ENCODE measurements at regions not wholly inside any gene's neighbourhood (a gene's known extent, or its start where the extent isn't known, plus 50 kb on each side); places are given as distances from the start of the nearest gene placed in this dataset.

DNA sequence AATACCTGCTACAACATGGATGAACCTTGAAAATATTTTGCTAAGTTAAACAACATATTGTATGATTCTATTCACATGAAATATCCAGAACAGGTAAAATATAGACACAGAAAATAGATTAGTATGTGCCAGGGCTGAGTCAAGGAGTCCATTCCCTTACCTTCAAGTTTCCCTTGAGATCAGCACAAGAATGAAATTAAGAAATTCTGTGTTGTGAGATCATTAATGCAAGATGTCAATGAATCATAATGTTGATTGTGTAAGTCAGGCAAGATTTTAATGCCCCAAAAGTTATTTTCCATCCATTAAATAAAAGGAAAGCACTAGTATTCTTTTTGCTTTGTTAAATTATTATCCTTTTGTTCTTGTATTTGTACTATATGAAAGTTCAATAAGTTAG lies 139.4 kb downstream of the MRPL39 start:
- TF ChIP-seq, protein P1, sequence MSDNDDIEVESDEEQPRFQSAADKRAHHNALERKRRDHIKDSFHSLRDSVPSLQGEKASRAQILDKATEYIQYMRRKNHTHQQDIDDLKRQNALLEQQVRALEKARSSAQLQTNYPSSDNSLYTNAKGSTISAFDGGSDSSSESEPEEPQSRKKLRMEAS (IDR thresholded peaks at IDR 0.05), result no peak
- TF ChIP-seq TAF1 (conservative IDR thresholded peaks at IDR 0.05) (no peak), EGR1 (IDR thresholded peaks at IDR 0.05; ENCODE audit: low read depth in 2 of 2) (no peak), SP1 (IDR thresholded peaks at IDR 0.05) (no peak), GABPA (IDR thresholded peaks at IDR 0.05 in 1 of 2, conservative IDR thresholded peaks at IDR 0.05 in 1 of 2) (no peak), NR2F2 (IDR thresholded peaks at IDR 0.05) (no peak), RAD21 (IDR thresholded peaks at IDR 0.05) (no peak)
- TF ChIP-seq, protein P2, sequence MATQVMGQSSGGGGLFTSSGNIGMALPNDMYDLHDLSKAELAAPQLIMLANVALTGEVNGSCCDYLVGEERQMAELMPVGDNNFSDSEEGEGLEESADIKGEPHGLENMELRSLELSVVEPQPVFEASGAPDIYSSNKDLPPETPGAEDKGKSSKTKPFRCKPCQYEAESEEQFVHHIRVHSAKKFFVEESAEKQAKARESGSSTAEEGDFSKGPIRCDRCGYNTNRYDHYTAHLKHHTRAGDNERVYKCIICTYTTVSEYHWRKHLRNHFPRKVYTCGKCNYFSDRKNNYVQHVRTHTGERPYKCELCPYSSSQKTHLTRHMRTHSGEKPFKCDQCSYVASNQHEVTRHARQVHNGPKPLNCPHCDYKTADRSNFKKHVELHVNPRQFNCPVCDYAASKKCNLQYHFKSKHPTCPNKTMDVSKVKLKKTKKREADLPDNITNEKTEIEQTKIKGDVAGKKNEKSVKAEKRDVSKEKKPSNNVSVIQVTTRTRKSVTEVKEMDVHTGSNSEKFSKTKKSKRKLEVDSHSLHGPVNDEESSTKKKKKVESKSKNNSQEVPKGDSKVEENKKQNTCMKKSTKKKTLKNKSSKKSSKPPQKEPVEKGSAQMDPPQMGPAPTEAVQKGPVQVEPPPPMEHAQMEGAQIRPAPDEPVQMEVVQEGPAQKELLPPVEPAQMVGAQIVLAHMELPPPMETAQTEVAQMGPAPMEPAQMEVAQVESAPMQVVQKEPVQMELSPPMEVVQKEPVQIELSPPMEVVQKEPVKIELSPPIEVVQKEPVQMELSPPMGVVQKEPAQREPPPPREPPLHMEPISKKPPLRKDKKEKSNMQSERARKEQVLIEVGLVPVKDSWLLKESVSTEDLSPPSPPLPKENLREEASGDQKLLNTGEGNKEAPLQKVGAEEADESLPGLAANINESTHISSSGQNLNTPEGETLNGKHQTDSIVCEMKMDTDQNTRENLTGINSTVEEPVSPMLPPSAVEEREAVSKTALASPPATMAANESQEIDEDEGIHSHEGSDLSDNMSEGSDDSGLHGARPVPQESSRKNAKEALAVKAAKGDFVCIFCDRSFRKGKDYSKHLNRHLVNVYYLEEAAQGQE (IDR thresholded peaks at IDR 0.05), result no peak
- TF ChIP-seq, protein P3, sequence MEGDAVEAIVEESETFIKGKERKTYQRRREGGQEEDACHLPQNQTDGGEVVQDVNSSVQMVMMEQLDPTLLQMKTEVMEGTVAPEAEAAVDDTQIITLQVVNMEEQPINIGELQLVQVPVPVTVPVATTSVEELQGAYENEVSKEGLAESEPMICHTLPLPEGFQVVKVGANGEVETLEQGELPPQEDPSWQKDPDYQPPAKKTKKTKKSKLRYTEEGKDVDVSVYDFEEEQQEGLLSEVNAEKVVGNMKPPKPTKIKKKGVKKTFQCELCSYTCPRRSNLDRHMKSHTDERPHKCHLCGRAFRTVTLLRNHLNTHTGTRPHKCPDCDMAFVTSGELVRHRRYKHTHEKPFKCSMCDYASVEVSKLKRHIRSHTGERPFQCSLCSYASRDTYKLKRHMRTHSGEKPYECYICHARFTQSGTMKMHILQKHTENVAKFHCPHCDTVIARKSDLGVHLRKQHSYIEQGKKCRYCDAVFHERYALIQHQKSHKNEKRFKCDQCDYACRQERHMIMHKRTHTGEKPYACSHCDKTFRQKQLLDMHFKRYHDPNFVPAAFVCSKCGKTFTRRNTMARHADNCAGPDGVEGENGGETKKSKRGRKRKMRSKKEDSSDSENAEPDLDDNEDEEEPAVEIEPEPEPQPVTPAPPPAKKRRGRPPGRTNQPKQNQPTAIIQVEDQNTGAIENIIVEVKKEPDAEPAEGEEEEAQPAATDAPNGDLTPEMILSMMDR (IDR thresholded peaks at IDR 0.05; ENCODE audit: low read depth, low read length, missing input control), result no peak
